ENCODE measurements at regions not wholly inside any gene's neighbourhood (a gene's known extent, or its start where the extent isn't known, plus 50 kb on each side); places are given as distances from the start of the nearest gene placed in this dataset.

- Histone ChIP-seq H3K27me3 (replicated peaks in 1 of 4; ENCODE audit: control extremely low read depth in 1 of 4, control insufficient read depth in 3 of 4, insufficient read depth in 4 of 4, low read length in 3 of 4) (no peaks in the 10 kb centered on the region), H3K4me1 (ENCODE audit: control insufficient read depth in 2 of 2, insufficient read depth in 2 of 2, low read length in 2 of 2) (no peaks in the 10 kb centered on the region), H3K27ac (ENCODE audit: low read length in 2 of 2) (no peak overlapping the region), H2AFZ (ENCODE audit: insufficient read depth, low read depth, low read length, poor library complexity, severe bottlenecking) (no peak overlapping the region), H3K4me2 (replicated peaks; ENCODE audit: low read depth, low read length, poor library complexity, severe bottlenecking) (no peak overlapping the region), H3K36me3 (replicated peaks in 1 of 2; ENCODE audit: control extremely low read depth in 1 of 2, control insufficient read depth in 1 of 2, extremely low read depth in 1 of 2, insufficient read depth in 2 of 2, low read length in 1 of 2) (no peaks in the 10 kb centered on the region), H3K9ac (ENCODE audit: low read length) (no peak overlapping the region), H3K9me3 (ENCODE audit: control extremely low read depth in 1 of 3, control insufficient read depth in 2 of 3, insufficient read depth in 1 of 3, low read length in 2 of 3) (no peaks in the 10 kb centered on the region), H3K4me3 (ENCODE audit: control extremely low read depth in 1 of 5, extremely low read depth in 1 of 5, insufficient read depth in 1 of 5, low read depth in 2 of 5, low read length in 4 of 5) (no peak overlapping the region), H3K79me2 (ENCODE audit: control insufficient read depth, insufficient read depth, low read length) (no peaks in the 10 kb centered on the region), H4K20me1 (ENCODE audit: control insufficient read depth, insufficient read depth, low read length, poor library complexity, severe bottlenecking) (no peaks in the 10 kb centered on the region)
- POLR2A ChIA-PET: no interaction called here
- WGBS (ENCODE audit: insufficient coverage): 100% methylated on average over 1 of the region's 4 CpGs
- Mint-ChIP-seq H3K27me3 (peaks cover 9% of the 10 kb centered on the region), H3K9me3 (ENCODE audit: insufficient read depth) (no peaks in the 10 kb centered on the region), H3K27ac (no peak overlapping the region), H3K4me3 (no peak overlapping the region), H3K4me1 (no peaks in the 10 kb centered on the region)
- intact Hi-C loops (cut with micrococcal nuclease): no loop called here
- DNase-seq: no peak
- TF ChIP-seq EZH2 (IDR thresholded peaks at IDR 0.05; ENCODE audit: borderline replicate concordance, insufficient read depth, low read depth, low read length, poor library complexity, severe bottlenecking): no peak
- TF ChIP-seq CTCF (IDR thresholded peaks at IDR 0.05): no peak
- no peak for ATAC-seq (ENCODE audit: low read depth)
- CTCF ChIA-PET: no interaction called here
These were observed 161.0 kb upstream of the GATB start for GRCh38 chr4:151921811-151922210.

GRCh38 chr4:151921386-151921785 lies 160.6 kb upstream of the GATB start:
- H3K79me2 ChIP-seq (ENCODE audit: control insufficient read depth, insufficient read depth, low read length): no peaks in the 10 kb centered on the region
- no peak overlapping the region for H3K27ac ChIP-seq (ENCODE audit: low read length in 2 of 2)
- no peak overlapping the region for H3K4me3 ChIP-seq (ENCODE audit: control extremely low read depth in 1 of 5, extremely low read depth in 1 of 5, insufficient read depth in 1 of 5, low read depth in 2 of 5, low read length in 4 of 5)
- CTCF ChIA-PET: no interaction called here
- H3K36me3 ChIP-seq (replicated peaks in 1 of 2; ENCODE audit: control extremely low read depth in 1 of 2, control insufficient read depth in 1 of 2, extremely low read depth in 1 of 2, insufficient read depth in 2 of 2, low read length in 1 of 2): no peaks in the 10 kb centered on the region
- H3K4me1 ChIP-seq (ENCODE audit: control insufficient read depth in 2 of 2, insufficient read depth in 2 of 2, low read length in 2 of 2): no peaks in the 10 kb centered on the region
- Mint-ChIP-seq H3K4me3 (no peak overlapping the region), H3K9me3 (ENCODE audit: insufficient read depth) (no peaks in the 10 kb centered on the region), H3K4me1 (no peaks in the 10 kb centered on the region), H3K27ac (no peak overlapping the region), H3K27me3 (peaks cover 6% of the 10 kb centered on the region)
- POLR2A ChIA-PET: no interaction called here
- no peak overlapping the region for H3K4me2 ChIP-seq (replicated peaks; ENCODE audit: low read depth, low read length, poor library complexity, severe bottlenecking)
- no peak overlapping the region for H3K9ac ChIP-seq (ENCODE audit: low read length)
- ATAC-seq (ENCODE audit: low read depth) (no peak), DNase-seq (no peak)
- TF ChIP-seq CTCF (IDR thresholded peaks at IDR 0.05) (no peak), EZH2 (IDR thresholded peaks at IDR 0.05; ENCODE audit: borderline replicate concordance, insufficient read depth, low read depth, low read length, poor library complexity, severe bottlenecking) (no peak)
- no peak overlapping the region for H2AFZ ChIP-seq (ENCODE audit: insufficient read depth, low read depth, low read length, poor library complexity, severe bottlenecking)
- H3K27me3 ChIP-seq (replicated peaks in 1 of 4; ENCODE audit: control extremely low read depth in 1 of 4, control insufficient read depth in 3 of 4, insufficient read depth in 4 of 4, low read length in 3 of 4): no peaks in the 10 kb centered on the region
- intact Hi-C loops (cut with micrococcal nuclease): no loop called here
- no peaks in the 10 kb centered on the region for H3K9me3 ChIP-seq (ENCODE audit: control extremely low read depth in 1 of 3, control insufficient read depth in 2 of 3, insufficient read depth in 1 of 3, low read length in 2 of 3)
- no peaks in the 10 kb centered on the region for H4K20me1 ChIP-seq (ENCODE audit: control insufficient read depth, insufficient read depth, low read length, poor library complexity, severe bottlenecking)

All from B cell (primary cell).